AG04449 (cell line): ENCODE measurements at regions not wholly inside any gene's neighbourhood (a gene's known extent, or its start where the extent isn't known, plus 50 kb on each side); places are given as distances from the start of the nearest gene placed in this dataset.

Experiments
- CTCF ChIA-PET: fragments of 350-600 bp; formaldehyde crosslinking; extraction: SDS; loops from one replicate; lab custom pipeline; 2021; ENCODE audit warnings: antibody characterized with exemption; lab: Yijun Ruan, JAX
- POLR2A ChIA-PET: fragments of 400-600, 350-600 bp; formaldehyde crosslinking; extraction: SDS; loops from one replicate; lab custom pipeline; 2020; ENCODE audit warnings: antibody characterized with exemption, inconsistent platforms; lab: Yijun Ruan, JAX
- DNase-seq: peaks from one replicate; pipeline ENCODE4 v3.0.0-alpha.2; 2010; ENCODE audit warnings: low read depth, low spot score
- H3K4me3 ChIP-seq: 2 replicates; pipeline ENCODE4 v1.5.1; 2011; ENCODE audit warnings: low read depth, mild to moderate bottlenecking, control low read depth, low read length
- CTCF ChIP-seq: IDR thresholded peaks from one replicate; pipeline ENCODE4 v1.5.1; 2011; ENCODE audit warnings: mild to moderate bottlenecking, moderate library complexity, low read length, control low read depth, inconsistent platforms; ENCODE audit not compliant: insufficient read depth; ENCODE audit errors: missing control alignments

GRCh38 chr5:8875722-8876121 is 670.2 kb downstream of the SEMA5A start:
- CTCF ChIA-PET: no interaction called here
- TF ChIP-seq CTCF: no peak
- DNase-seq: no peak
- no peak overlapping the region for H3K4me3 ChIP-seq
- POLR2A ChIA-PET: no interaction called here

- H3K4me3 ChIP-seq: no peak overlapping the region
- ChIA-PET CTCF (interaction anchor here (0.9 kb wide), 1 partner anchor 30 kb away, joined by 3 read pairs; no protein-coding TSS in a partner anchor), POLR2A (no interaction called here)
- TF ChIP-seq CTCF: no peak
- DNase-seq: no peak
These were observed 666.6 kb downstream of the SEMA5A start for GRCh38 chr5:8879248-8879647.

- no peak overlapping the region for H3K4me3 ChIP-seq
- no peak for DNase-seq
- CTCF ChIA-PET: interaction anchor here (1.0 to 1.6 kb wide), 3 partner anchors 128 to 660 kb away, joined by 3 to 5 read pairs (median 4); no protein-coding TSS in a partner anchor
- POLR2A ChIA-PET: no interaction called here
- no peak for TF ChIP-seq CTCF
These were observed 661.8 kb downstream of the SEMA5A start for GRCh38 chr5:8884029-8884428.

GRCh38 chr5:8892926-8893325 is 652.9 kb downstream of the SEMA5A start:
- no peak for TF ChIP-seq CTCF
- DNase-seq: no peak
- CTCF ChIA-PET: no interaction called here
- no peak overlapping the region for H3K4me3 ChIP-seq
- POLR2A ChIA-PET: no interaction called here

GRCh38 chr5:8894031-8894430 is 651.8 kb downstream of the SEMA5A start:
- POLR2A ChIA-PET: no interaction called here
- no peak for TF ChIP-seq CTCF
- DNase-seq: no peak
- no peak overlapping the region for H3K4me3 ChIP-seq
- CTCF ChIA-PET: no interaction called here

- POLR2A ChIA-PET: no interaction called here
- no peak for DNase-seq
- no peak overlapping the region for H3K4me3 ChIP-seq
- CTCF ChIA-PET: no interaction called here
- no peak for TF ChIP-seq CTCF
These were observed 650.8 kb downstream of the SEMA5A start for GRCh38 chr5:8895062-8895461.

GRCh38 chr5:8895599-8895998 is 650.3 kb downstream of the SEMA5A start:
- no peak overlapping the region for H3K4me3 ChIP-seq
- CTCF ChIA-PET: no interaction called here
- TF ChIP-seq CTCF: no peak
- POLR2A ChIA-PET: no interaction called here
- no peak for DNase-seq
